ENCODE measurements at regions not wholly inside any gene's neighbourhood (a gene's known extent, or its start where the extent isn't known, plus 50 kb on each side); places are given as distances from the start of the nearest gene placed in this dataset.
"Not testable (repeated sequence)": the region's sequence is repeated elsewhere in the genome, so short reads cannot be mapped to it uniquely, and the experiment has no call there.

DNA sequence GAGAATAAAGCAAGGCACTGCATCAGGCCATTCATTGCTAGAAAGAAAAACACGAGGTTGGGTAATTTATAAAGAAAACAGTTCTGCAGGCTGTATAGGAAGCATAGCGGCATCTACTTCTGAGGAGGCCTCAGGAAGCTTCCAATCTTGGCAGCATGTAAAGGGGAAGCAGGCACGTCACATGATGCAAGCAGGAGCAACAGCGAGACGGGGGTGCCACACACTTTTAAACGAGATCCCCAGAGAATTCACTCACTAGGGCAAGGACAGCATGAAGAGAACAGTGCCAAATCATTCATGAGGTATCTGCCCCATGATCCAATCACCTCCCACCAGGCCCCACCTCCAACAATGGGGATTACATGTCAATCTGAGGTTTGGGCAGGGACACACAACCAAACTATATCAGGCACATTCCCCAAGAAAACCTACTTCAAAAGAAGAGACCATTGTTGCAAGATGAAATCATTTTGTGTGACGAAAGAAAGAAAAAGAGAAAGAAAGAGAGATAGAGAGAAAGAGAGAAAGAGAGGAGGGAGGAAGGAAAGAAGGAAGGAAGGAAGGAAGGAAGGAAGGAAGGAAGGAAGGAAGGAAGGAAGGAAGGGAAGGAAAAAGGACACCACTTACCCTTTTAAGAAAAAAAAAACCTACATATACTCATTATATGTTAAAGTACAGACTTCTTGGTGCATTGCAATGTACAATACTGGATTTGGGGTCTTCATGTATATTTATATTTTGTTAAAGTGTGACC lies 95.9 kb upstream of the PLEKHG1 start:
- WGBS (ENCODE audit: low lambda C conversion rate): 24% methylated on average over 7 of the region's 7 CpGs
- TF ChIP-seq FOXM1 (CRISPR knock-in tag; IDR thresholded peaks at IDR 0.05) (no peak), RFXAP (CRISPR knock-in tag; IDR thresholded peaks at IDR 0.05; ENCODE audit: borderline replicate concordance) (no peak), NR2C2 (CRISPR knock-in tag; IDR thresholded peaks at IDR 0.05; ENCODE audit: borderline replicate concordance) (no peak)
- TF ChIP-seq, protein P1, sequence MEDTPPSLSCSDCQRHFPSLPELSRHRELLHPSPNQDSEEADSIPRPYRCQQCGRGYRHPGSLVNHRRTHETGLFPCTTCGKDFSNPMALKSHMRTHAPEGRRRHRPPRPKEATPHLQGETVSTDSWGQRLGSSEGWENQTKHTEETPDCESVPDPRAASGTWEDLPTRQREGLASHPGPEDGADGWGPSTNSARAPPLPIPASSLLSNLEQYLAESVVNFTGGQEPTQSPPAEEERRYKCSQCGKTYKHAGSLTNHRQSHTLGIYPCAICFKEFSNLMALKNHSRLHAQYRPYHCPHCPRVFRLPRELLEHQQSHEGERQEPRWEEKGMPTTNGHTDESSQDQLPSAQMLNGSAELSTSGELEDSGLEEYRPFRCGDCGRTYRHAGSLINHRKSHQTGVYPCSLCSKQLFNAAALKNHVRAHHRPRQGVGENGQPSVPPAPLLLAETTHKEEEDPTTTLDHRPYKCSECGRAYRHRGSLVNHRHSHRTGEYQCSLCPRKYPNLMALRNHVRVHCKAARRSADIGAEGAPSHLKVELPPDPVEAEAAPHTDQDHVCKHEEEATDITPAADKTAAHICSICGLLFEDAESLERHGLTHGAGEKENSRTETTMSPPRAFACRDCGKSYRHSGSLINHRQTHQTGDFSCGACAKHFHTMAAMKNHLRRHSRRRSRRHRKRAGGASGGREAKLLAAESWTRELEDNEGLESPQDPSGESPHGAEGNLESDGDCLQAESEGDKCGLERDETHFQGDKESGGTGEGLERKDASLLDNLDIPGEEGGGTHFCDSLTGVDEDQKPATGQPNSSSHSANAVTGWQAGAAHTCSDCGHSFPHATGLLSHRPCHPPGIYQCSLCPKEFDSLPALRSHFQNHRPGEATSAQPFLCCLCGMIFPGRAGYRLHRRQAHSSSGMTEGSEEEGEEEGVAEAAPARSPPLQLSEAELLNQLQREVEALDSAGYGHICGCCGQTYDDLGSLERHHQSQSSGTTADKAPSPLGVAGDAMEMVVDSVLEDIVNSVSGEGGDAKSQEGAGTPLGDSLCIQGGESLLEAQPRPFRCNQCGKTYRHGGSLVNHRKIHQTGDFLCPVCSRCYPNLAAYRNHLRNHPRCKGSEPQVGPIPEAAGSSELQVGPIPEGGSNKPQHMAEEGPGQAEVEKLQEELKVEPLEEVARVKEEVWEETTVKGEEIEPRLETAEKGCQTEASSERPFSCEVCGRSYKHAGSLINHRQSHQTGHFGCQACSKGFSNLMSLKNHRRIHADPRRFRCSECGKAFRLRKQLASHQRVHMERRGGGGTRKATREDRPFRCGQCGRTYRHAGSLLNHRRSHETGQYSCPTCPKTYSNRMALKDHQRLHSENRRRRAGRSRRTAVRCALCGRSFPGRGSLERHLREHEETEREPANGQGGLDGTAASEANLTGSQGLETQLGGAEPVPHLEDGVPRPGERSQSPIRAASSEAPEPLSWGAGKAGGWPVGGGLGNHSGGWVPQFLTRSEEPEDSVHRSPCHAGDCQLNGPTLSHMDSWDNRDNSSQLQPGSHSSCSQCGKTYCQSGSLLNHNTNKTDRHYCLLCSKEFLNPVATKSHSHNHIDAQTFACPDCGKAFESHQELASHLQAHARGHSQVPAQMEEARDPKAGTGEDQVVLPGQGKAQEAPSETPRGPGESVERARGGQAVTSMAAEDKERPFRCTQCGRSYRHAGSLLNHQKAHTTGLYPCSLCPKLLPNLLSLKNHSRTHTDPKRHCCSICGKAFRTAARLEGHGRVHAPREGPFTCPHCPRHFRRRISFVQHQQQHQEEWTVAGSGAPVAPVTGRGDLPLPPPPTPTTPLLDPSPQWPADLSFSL (CRISPR knock-in tag; IDR thresholded peaks at IDR 0.05): no peak
- Histone ChIP-seq H3K9ac (ENCODE audit: insufficient read depth, low read depth, low read length) (no peak overlapping the region), H3K27me3 (ENCODE audit: control insufficient read depth in 1 of 2, insufficient read depth in 2 of 2, low read length in 2 of 2) (no peaks in the 10 kb centered on the region), H2AFZ (ENCODE audit: low read length) (no peak overlapping the region), H3K36me3 (replicated peaks in 1 of 2; ENCODE audit: control insufficient read depth in 1 of 2, insufficient read depth in 2 of 2, low read length in 2 of 2) (no peaks in the 10 kb centered on the region), H3K27ac (ENCODE audit: extremely low read length, insufficient read depth, low read length) (no peak overlapping the region), H4K20me1 (ENCODE audit: insufficient read depth, low read length) (no peaks in the 10 kb centered on the region), H3K4me2 (ENCODE audit: low read depth, low read length) (no peak overlapping the region), H3K4me1 (ENCODE audit: insufficient read depth, low read length) (no peaks in the 10 kb centered on the region), H3K9me3 (ENCODE audit: low read length) (peaks cover 7% of the 10 kb centered on the region), H3K4me3 (replicated peaks in 1 of 3; ENCODE audit: insufficient read depth in 1 of 3, low read depth in 2 of 3, low read length in 3 of 3) (no peak overlapping the region), H3K79me2 (ENCODE audit: insufficient read depth, low read length) (no peaks in the 10 kb centered on the region)
- no TSS peak for BruUV-seq (replicated peaks)
- ChIA-PET POLR2A (no interaction called here), CTCF (ENCODE audit: low intra/inter-chr PET ratio, low total read pairs) (no interaction called here)
- DNase-seq (ENCODE audit: low spot score) (no peak), FAIRE-seq (no peak), ATAC-seq (no peak)
- intact Hi-C loops (cut with micrococcal nuclease; ENCODE audit: unreplicated experiment) (no loop called here), in situ Hi-C loops (cut with HindIII; ENCODE audit: extremely low pct_ligation_motif_present, low pct_unique_long_range_greater_than_20kb) (no loop called here)

DNA sequence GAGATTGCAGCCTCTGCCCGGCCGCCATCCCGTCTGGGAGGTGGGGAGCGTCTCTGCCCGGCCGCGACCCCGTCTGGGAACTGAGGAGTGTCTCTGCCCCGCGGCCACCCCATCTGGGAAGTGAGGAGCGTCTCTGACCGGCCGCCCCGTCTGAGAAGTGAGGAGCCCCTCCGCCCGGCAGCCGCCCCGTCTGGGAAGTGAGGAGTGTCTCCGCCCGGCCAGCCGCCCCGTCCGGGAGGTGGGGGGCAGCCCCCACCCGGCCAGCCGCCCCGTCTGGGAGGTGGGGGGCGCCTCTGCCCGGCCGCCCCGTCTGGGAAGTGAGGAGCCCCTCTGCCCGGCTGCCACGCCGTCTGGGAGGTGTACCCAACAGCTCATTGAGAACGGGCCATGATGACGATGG lies 92.3 kb upstream of the PLEKHG1 start:
- WGBS (ENCODE audit: low lambda C conversion rate): 91% methylated on average over 18 of the region's 35 CpGs
- H3K4me1 ChIP-seq (ENCODE audit: insufficient read depth, low read length); H3K9ac ChIP-seq (ENCODE audit: insufficient read depth, low read depth, low read length); CTCF ChIA-PET (ENCODE audit: low intra/inter-chr PET ratio, low total read pairs); POLR2A ChIA-PET; H4K20me1 ChIP-seq (ENCODE audit: insufficient read depth, low read length); H3K36me3 ChIP-seq (replicated peaks in 1 of 2; ENCODE audit: control insufficient read depth in 1 of 2, insufficient read depth in 2 of 2, low read length in 2 of 2); H3K4me3 ChIP-seq (replicated peaks in 1 of 3; ENCODE audit: insufficient read depth in 1 of 3, low read depth in 2 of 3, low read length in 3 of 3); H3K4me2 ChIP-seq (ENCODE audit: low read depth, low read length); H3K79me2 ChIP-seq (ENCODE audit: insufficient read depth, low read length); BruUV-seq (replicated peaks); FAIRE-seq; H3K27ac ChIP-seq (ENCODE audit: extremely low read length, insufficient read depth, low read length); H2AFZ ChIP-seq (ENCODE audit: low read length); ATAC-seq; H3K9me3 ChIP-seq (ENCODE audit: low read length); intact Hi-C loops (cut with micrococcal nuclease; ENCODE audit: unreplicated experiment); H3K27me3 ChIP-seq (ENCODE audit: control insufficient read depth in 1 of 2, insufficient read depth in 2 of 2, low read length in 2 of 2); DNase-seq (ENCODE audit: low spot score); in situ Hi-C loops (cut with HindIII; ENCODE audit: extremely low pct_ligation_motif_present, low pct_unique_long_range_greater_than_20kb): not testable (repeated sequence)

Data from HepG2 (cell line).